H1 (cell line): ENCODE measurements at regions not wholly inside any gene's neighbourhood (a gene's known extent, or its start where the extent isn't known, plus 50 kb on each side); places are given as distances from the start of the nearest gene placed in this dataset.

ENCODE experiments used
- HDAC6 ChIP-seq: IDR thresholded peaks from one replicate; pipeline ENCODE4 v1.7.1; 2012; ENCODE audit warnings: low read depth, mild to moderate bottlenecking, inconsistent platforms, low read length, moderate library complexity
- KDM5A ChIP-seq: fragments of 200-600 bp; IDR thresholded peaks from 2 replicates; pipeline ENCODE4 v1.7.1; 2012; ENCODE audit warnings: mild to moderate bottlenecking, low read length, inconsistent platforms, mixed read lengths
- MAFK ChIP-seq: IDR thresholded peaks from 2 replicates; pipeline ENCODE4 v1.6.1; 2012; ENCODE audit warnings: low read depth, mild to moderate bottlenecking, improper control_type of control experiment, low read length
- RBBP5 ChIP-seq: IDR thresholded peaks from 2 replicates; pipeline ENCODE4 v1.7.1; 2012; ENCODE audit warnings: low read depth, mild to moderate bottlenecking, inconsistent platforms, low read length, moderate library complexity, borderline replicate concordance
- SIX5 ChIP-seq: IDR thresholded peaks from 2 replicates; pipeline ENCODE4 v1.6.1; 2011; ENCODE audit warnings: mild to moderate bottlenecking, low read depth, low read length
- TBP ChIP-seq: IDR thresholded peaks from 2 replicates; pipeline ENCODE4 v1.6.1; 2011; ENCODE audit warnings: low read depth, low read length, improper control_type of control experiment

GRCh38 chr1:90502696-90503095 lies 214.4 kb downstream of the BARHL2 start (continued):
- TF ChIP-seq RBBP5 (no peak), KDM5A (no peak), MAFK (no peak), TBP (no peak), SIX5 (no peak), HDAC6 (no peak)
